Spleen (tissue), 7 donors: ENCODE measurements at regions not wholly inside any gene's neighbourhood (a gene's known extent, or its start where the extent isn't known, plus 50 kb on each side); places are given as distances from the start of the nearest gene placed in this dataset.

Source experiments
- POLR2A ChIP-seq, 3 donors: fragments of 450-650 bp; IDR thresholded peaks; one replicate each; pipeline ENCODE4 v1.5.1; 2017; ENCODE audit warnings: antibody characterized with exemption in 3 of 3, mild to moderate bottlenecking in 1 of 3
- POLR2AphosphoS5 ChIP-seq, 3 donors: sonication (generic); formaldehyde crosslinking; IDR thresholded peaks; one replicate each; pipeline ENCODE4 v1.5.1; 2017; ENCODE audit warnings: antibody characterized with exemption in 3 of 3
- TF ChIP-seq, protein P1 (sequence below), 11 experiments: fragments of 200-600 bp in 7 of 11; fragments of 450-650 bp in 4 of 11; sonication (generic) in 4 of 11; IDR thresholded peaks in 8 of 11; conservative IDR thresholded peaks in 3 of 11; 1 replicate in 7 of 11; 2 replicates in 4 of 11; pipeline versions ENCODE4 v1.4.0 to v1.8.0; 2016 to 2021; ENCODE audit warnings: antibody characterized with exemption in 11 of 11, inconsistent platforms in 4 of 11, mild to moderate bottlenecking in 1 of 11
- donor health status: DM: no; HTN: no; CAD: no; lungs with moderate emphysema.
- donor health status: DM: no; HTN: no; CAD: no.
- donor health status: DM: no; HTN: no; CAD: no.

DNA sequence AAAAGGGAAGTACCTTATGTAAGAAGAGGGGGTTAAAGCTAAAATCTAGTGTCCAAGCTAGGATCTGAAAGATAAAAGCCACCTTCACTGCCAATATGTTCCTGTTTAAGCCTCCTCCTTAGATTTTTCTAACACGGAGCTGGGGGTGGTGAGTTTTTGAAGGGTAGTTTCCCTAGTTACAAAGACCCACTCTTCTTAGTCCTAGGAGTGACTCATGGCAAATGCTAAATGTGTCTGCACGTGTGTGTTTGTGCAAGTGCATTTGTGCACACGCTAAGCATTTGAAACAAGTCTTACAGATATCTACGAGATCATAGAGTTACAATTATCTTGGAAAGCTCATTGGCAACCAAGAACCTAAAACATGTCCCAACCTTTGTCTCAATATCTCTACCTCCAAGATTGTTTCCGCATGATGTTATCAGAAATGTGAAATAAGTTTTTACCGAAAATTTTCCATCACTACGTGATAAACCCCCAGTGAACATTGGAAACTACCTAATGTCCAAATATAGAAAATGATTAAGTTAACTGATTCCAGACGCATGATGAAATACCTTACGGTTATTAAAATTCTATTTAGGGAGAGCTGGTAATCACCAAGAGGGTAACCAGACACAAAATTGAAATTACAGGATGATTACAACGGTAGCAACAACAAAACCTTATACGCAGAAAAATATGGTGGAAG, 78.0 kb upstream of the HRH2 start:
- TF ChIP-seq, protein P1, sequence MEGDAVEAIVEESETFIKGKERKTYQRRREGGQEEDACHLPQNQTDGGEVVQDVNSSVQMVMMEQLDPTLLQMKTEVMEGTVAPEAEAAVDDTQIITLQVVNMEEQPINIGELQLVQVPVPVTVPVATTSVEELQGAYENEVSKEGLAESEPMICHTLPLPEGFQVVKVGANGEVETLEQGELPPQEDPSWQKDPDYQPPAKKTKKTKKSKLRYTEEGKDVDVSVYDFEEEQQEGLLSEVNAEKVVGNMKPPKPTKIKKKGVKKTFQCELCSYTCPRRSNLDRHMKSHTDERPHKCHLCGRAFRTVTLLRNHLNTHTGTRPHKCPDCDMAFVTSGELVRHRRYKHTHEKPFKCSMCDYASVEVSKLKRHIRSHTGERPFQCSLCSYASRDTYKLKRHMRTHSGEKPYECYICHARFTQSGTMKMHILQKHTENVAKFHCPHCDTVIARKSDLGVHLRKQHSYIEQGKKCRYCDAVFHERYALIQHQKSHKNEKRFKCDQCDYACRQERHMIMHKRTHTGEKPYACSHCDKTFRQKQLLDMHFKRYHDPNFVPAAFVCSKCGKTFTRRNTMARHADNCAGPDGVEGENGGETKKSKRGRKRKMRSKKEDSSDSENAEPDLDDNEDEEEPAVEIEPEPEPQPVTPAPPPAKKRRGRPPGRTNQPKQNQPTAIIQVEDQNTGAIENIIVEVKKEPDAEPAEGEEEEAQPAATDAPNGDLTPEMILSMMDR (IDR thresholded peaks at IDR 0.05 in 8 of 11, conservative IDR thresholded peaks at IDR 0.05 in 3 of 11) = no peak
- TF ChIP-seq POLR2A (IDR thresholded peaks at IDR 0.05) (no peak), POLR2AphosphoS5 (IDR thresholded peaks at IDR 0.05) (no peak)
